ENCODE measurements at regions not wholly inside any gene's neighbourhood (a gene's known extent, or its start where the extent isn't known, plus 50 kb on each side); places are given as distances from the start of the nearest gene placed in this dataset.

GRCh38 chr2:138217975-138218374 lies 253.7 kb downstream of the HNMT start:
- TF ChIP-seq CTCF (IDR thresholded peaks at IDR 0.05; ENCODE audit: low read depth, low read length) = no peak
- no peak overlapping the region for H3K4me3 ChIP-seq (ENCODE audit: low read depth, low read length)

- H3K4me3 ChIP-seq (ENCODE audit: low read depth, low read length) = no peak overlapping the region
- TF ChIP-seq CTCF (IDR thresholded peaks at IDR 0.05; ENCODE audit: low read depth, low read length) = no peak
Observed at GRCh38 chr2:138218397-138218796, 254.1 kb downstream of the HNMT start.

DNA sequence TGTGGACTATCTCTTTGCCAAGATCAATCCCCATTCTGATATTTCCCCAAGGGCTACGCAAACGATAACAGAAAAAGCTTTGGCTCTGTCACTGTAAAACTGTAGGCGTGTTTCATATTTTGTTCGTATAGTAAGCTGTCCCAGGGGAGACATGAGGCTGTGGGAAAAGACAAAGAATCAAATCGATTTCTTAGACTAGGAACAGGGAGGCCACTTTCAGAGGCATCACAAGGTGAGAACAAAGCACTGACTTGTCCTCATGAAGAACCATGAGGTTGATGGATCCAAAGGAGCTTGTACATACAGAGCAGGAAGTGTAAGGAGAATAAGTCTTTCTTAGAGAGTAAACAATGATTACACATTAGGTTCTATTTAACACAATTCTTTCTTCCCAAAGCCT lies 255.7 kb downstream of the HNMT start:
- no peak overlapping the region for H3K4me3 ChIP-seq (ENCODE audit: low read depth, low read length)
- no peak for TF ChIP-seq CTCF (IDR thresholded peaks at IDR 0.05; ENCODE audit: low read depth, low read length)

GRCh38 chr2:138221358-138221757 lies 257.1 kb downstream of the HNMT start:
- no peak for TF ChIP-seq CTCF (IDR thresholded peaks at IDR 0.05; ENCODE audit: low read depth, low read length)
- H3K4me3 ChIP-seq (ENCODE audit: low read depth, low read length) = no peak overlapping the region

- no peak overlapping the region for H3K4me3 ChIP-seq (ENCODE audit: low read depth, low read length)
- TF ChIP-seq CTCF (IDR thresholded peaks at IDR 0.05; ENCODE audit: low read depth, low read length) = no peak
Observed at GRCh38 chr2:138223319-138223718, 259.0 kb downstream of the HNMT start.

DNA sequence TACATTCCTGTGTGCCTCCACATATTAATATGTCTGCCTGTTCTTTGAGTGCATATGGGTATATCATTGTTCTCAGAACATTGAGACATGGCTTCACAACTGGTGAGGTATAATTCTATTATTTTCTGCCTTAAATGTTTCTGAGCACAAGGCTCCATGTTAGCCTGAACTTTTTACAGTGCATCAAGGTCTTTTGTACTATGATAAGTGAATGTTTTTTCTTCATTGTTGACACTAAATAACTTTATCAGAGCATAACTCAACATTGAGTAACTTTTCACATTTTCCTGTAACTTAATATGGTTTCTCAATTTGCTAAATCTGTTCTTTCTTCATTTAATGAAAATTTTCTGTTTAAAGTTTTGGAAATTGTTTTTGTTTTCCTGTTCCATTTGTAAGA lies 262.9 kb downstream of the HNMT start:
- TF ChIP-seq CTCF (IDR thresholded peaks at IDR 0.05; ENCODE audit: low read depth, low read length) = no peak
- no peak overlapping the region for H3K4me3 ChIP-seq (ENCODE audit: low read depth, low read length)

- no peak for TF ChIP-seq CTCF (IDR thresholded peaks at IDR 0.05; ENCODE audit: low read depth, low read length)
- H3K4me3 ChIP-seq (ENCODE audit: low read depth, low read length) = no peak overlapping the region
Observed at GRCh38 chr2:138228101-138228500, 263.8 kb downstream of the HNMT start.
